Fibroblast of lung (primary cell): ENCODE measurements at regions not wholly inside any gene's neighbourhood (a gene's known extent, or its start where the extent isn't known, plus 50 kb on each side); places are given as distances from the start of the nearest gene placed in this dataset.

Experiments used
- CTCF ChIP-seq, 2 donors: IDR thresholded peaks in 1 of 2; conservative IDR thresholded peaks in 1 of 2; 1 replicate in 1 of 2; 2 replicates in 1 of 2; pipeline ENCODE4 v1.5.1; 2011 to 2012; ENCODE audit warnings: low read length in 2 of 2, control low read depth in 1 of 2, inconsistent platforms in 1 of 2, low read depth in 1 of 2, mild to moderate bottlenecking in 1 of 2
- EZH2 ChIP-seq: IDR thresholded peaks from 2 replicates; pipeline ENCODE4 v1.5.1; 2012; ENCODE audit warnings: low read length, control low read depth, mild to moderate bottlenecking; ENCODE audit errors: missing control alignments

GRCh38 chr2:89848763-89849368 is 1157.4 kb downstream of the RPIA start:
- TF ChIP-seq CTCF (conservative IDR thresholded peaks at IDR 0.05 in 1 of 2, IDR thresholded peaks at IDR 0.05 in 1 of 2; ENCODE audit: low read depth in 1 of 2, low read length in 2 of 2), result no peak
- no peak for TF ChIP-seq EZH2
